Neutrophil (primary cell): ENCODE measurements at regions not wholly inside any gene's neighbourhood (a gene's known extent, or its start where the extent isn't known, plus 50 kb on each side); places are given as distances from the start of the nearest gene placed in this dataset.

ENCODE experiments used
- H3K27ac ChIP-seq: fragments of 200-600 bp; sonication (generic); 2 replicates; pipeline ENCODE4 v1.5.1; 2016; ENCODE audit warnings: mild to moderate bottlenecking, moderate library complexity
- H3K27me3 ChIP-seq: fragments of 200-600 bp; sonication (generic); 2 replicates; pipeline ENCODE4 v1.6.0; 2016; ENCODE audit warnings: mild to moderate bottlenecking
- H3K36me3 ChIP-seq: fragments of 200-600 bp; sonication (generic); 2 replicates; pipeline ENCODE4 v1.5.1; 2017
- H3K4me1 ChIP-seq, 2 experiments: fragments of 200-600 bp in 1 of 2; sonication (generic) in 1 of 2; 1 replicate in 1 of 2; 2 replicates in 1 of 2; pipeline versions ENCODE4 v1.5.1 to v1.6.1; 2013 to 2016; ENCODE audit warnings: low read depth in 1 of 2, low read length in 1 of 2, mild to moderate bottlenecking in 1 of 2, moderate library complexity in 1 of 2; ENCODE audit not compliant: control insufficient read depth in 1 of 2, insufficient read depth in 1 of 2
- H3K4me3 ChIP-seq, 2 experiments: fragments of 200-600 bp in 1 of 2; sonication (generic) in 1 of 2; 1 replicate in 1 of 2; 2 replicates in 1 of 2; pipeline ENCODE4 v1.5.1; 2013 to 2016; ENCODE audit warnings: low read depth in 1 of 2, low read length in 1 of 2, mild to moderate bottlenecking in 1 of 2, moderate library complexity in 1 of 2
- H3K9me3 ChIP-seq: fragments of 200-600 bp; sonication (generic); 2 replicates; pipeline ENCODE4 v1.5.1; 2016
- CTCF ChIP-seq: fragments of 200-600 bp; sonication (generic); IDR thresholded peaks from 2 replicates; pipeline ENCODE4 v1.5.1; 2016; ENCODE audit warnings: antibody characterized with exemption

- peaks cover 6 to 7% of the 10 kb centered on the region in 2 experiments for H3K4me1 ChIP-seq
- H3K27me3 ChIP-seq, result no peaks in the 10 kb centered on the region
- no peak overlapping the region for H3K4me3 ChIP-seq
- no peaks in the 10 kb centered on the region for H3K36me3 ChIP-seq
- no peak for TF ChIP-seq CTCF
- H3K27ac ChIP-seq, result no peak overlapping the region
- H3K9me3 ChIP-seq, result no peaks in the 10 kb centered on the region
Measured at GRCh38 chr2:177314722-177315264, 50.3 kb upstream of the NFE2L2 start.

GRCh38 chr2:177315364-177315763 lies 50.8 kb upstream of the NFE2L2 start:
- TF ChIP-seq CTCF, result no peak
- H3K27ac ChIP-seq, result no peak overlapping the region
- H3K4me1 ChIP-seq, result peaks cover under 1% of the 10 kb centered on the region in 2 experiments
- H3K36me3 ChIP-seq, result no peaks in the 10 kb centered on the region
- H3K4me3 ChIP-seq, result no peak overlapping the region
- H3K27me3 ChIP-seq, result no peaks in the 10 kb centered on the region
- H3K9me3 ChIP-seq, result no peaks in the 10 kb centered on the region

- Histone ChIP-seq H3K4me3 (no peak overlapping the region), H3K9me3 (no peaks in the 10 kb centered on the region), H3K27me3 (no peaks in the 10 kb centered on the region), H3K27ac (no peak overlapping the region), H3K4me1 (no peaks in the 10 kb centered on the region), H3K36me3 (peaks cover 2% of the 10 kb centered on the region)
- no peak for TF ChIP-seq CTCF
Measured at GRCh38 chr2:177316756-177317155, 52.2 kb upstream of the NFE2L2 start.

- no peak for TF ChIP-seq CTCF
- no peaks in the 10 kb centered on the region for H3K27me3 ChIP-seq
- no peaks in the 10 kb centered on the region for H3K9me3 ChIP-seq
- H3K27ac ChIP-seq, result no peak overlapping the region
- peaks cover 6% of the 10 kb centered on the region for H3K36me3 ChIP-seq
- H3K4me1 ChIP-seq, result no peaks in the 10 kb centered on the region
- no peak overlapping the region for H3K4me3 ChIP-seq
Measured at GRCh38 chr2:177317443-177317842, 52.9 kb upstream of the NFE2L2 start.

DNA sequence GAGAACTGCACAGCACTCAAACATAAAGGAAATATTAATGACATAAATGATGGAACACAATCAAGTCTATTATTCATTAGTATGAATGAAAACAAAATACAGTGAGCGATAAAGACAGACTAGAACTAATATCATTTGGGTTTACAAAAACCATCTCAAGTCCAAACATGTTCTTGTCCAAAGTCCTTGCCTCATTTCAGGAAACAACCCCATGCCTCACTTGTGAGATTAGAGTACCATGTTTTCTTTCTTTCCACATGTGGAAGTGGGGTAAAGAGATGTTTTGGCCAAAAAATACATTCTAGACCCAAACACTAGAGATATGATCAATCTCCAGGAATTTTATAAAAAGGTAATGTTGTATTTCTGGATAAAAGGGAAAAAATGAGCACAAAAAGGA lies 53.3 kb upstream of the NFE2L2 start:
- TF ChIP-seq CTCF, result no peak
- Histone ChIP-seq H3K36me3 (peaks cover 10% of the 10 kb centered on the region), H3K4me3 (no peak overlapping the region), H3K27me3 (no peaks in the 10 kb centered on the region), H3K9me3 (no peaks in the 10 kb centered on the region), H3K4me1 (no peaks in the 10 kb centered on the region), H3K27ac (no peak overlapping the region)

GRCh38 chr2:177318613-177319012 lies 54.1 kb upstream of the NFE2L2 start:
- no peak for TF ChIP-seq CTCF
- no peak overlapping the region for H3K27ac ChIP-seq
- no peaks in the 10 kb centered on the region for H3K9me3 ChIP-seq
- H3K36me3 ChIP-seq, result peaks cover 14% of the 10 kb centered on the region
- no peaks in the 10 kb centered on the region for H3K4me1 ChIP-seq
- no peaks in the 10 kb centered on the region for H3K27me3 ChIP-seq
- no peak overlapping the region for H3K4me3 ChIP-seq
